ENCODE measurements at regions not wholly inside any gene's neighbourhood (a gene's known extent, or its start where the extent isn't known, plus 50 kb on each side); places are given as distances from the start of the nearest gene placed in this dataset.

DNA sequence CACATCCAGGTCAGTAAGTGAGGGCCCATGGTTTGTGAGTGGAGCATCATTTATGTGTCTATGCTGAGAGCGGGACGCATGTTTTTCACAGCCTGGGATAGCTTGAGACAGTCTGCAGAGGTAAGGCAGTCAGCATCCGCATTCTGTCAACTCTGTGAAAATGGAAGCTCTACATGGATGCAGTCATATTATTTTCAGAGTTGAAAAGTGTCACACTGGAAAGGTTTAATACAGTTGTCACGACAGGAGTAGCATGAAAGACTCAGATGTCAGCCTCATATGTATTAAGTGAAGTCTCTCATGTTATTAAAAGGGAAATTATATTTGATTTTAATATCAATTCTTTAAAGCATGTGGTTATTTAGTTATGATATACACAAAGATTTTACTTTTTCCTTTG lies 436.9 kb upstream of the GYPC start:
- no peak overlapping the region for H3K27ac ChIP-seq
- no peaks in the 10 kb centered on the region for H3K4me1 ChIP-seq (ENCODE audit: low read depth)
- TF ChIP-seq, protein P1, sequence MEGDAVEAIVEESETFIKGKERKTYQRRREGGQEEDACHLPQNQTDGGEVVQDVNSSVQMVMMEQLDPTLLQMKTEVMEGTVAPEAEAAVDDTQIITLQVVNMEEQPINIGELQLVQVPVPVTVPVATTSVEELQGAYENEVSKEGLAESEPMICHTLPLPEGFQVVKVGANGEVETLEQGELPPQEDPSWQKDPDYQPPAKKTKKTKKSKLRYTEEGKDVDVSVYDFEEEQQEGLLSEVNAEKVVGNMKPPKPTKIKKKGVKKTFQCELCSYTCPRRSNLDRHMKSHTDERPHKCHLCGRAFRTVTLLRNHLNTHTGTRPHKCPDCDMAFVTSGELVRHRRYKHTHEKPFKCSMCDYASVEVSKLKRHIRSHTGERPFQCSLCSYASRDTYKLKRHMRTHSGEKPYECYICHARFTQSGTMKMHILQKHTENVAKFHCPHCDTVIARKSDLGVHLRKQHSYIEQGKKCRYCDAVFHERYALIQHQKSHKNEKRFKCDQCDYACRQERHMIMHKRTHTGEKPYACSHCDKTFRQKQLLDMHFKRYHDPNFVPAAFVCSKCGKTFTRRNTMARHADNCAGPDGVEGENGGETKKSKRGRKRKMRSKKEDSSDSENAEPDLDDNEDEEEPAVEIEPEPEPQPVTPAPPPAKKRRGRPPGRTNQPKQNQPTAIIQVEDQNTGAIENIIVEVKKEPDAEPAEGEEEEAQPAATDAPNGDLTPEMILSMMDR (IDR thresholded peaks at IDR 0.05; ENCODE audit: low read depth, low read length): no peak
- H3K27me3 ChIP-seq: no peaks in the 10 kb centered on the region
- H3K4me3 ChIP-seq: no peak overlapping the region
- no peaks in the 10 kb centered on the region for H3K36me3 ChIP-seq
- no peak for DNase-seq (ENCODE audit: low read depth in 1 of 2, low spot score in 1 of 2)
- H3K9me3 ChIP-seq (ENCODE audit: low read depth): no peaks in the 10 kb centered on the region

DNA sequence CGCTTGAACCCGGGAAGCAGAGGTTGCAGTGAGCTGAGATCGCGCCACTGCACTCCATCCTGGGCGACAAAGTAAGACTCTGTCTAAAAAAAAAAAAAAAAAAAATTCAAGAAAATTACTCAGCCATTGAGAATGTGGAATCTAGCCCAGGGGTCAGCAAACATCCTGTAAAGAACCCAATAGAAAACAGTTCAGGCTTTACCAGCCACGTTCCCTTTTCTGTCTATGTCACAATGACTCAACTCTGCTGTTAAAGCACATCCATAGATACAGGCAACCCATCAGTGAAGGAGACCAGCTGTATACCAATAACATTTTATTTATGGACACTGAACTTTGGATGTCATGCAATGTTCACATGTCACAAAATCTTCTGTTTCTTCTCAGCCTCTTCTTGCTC lies 435.6 kb upstream of the GYPC start:
- Histone ChIP-seq H3K4me1 (ENCODE audit: low read depth) (no peaks in the 10 kb centered on the region), H3K4me3 (no peak overlapping the region), H3K27ac (no peak overlapping the region), H3K9me3 (ENCODE audit: low read depth) (no peaks in the 10 kb centered on the region), H3K36me3 (no peaks in the 10 kb centered on the region), H3K27me3 (no peaks in the 10 kb centered on the region)
- TF ChIP-seq, protein P1 (IDR thresholded peaks at IDR 0.05; ENCODE audit: low read depth, low read length): no peak
- peak in 1 of 2 donors; percentile 93 for DNase-seq (ENCODE audit: low read depth in 1 of 2, low spot score in 1 of 2)

- H3K27ac ChIP-seq: no peak overlapping the region
- no peaks in the 10 kb centered on the region for H3K27me3 ChIP-seq
- peak in 1 of 2 donors; percentile 84 for DNase-seq (ENCODE audit: low read depth in 1 of 2, low spot score in 1 of 2)
- TF ChIP-seq, protein P1 (IDR thresholded peaks at IDR 0.05; ENCODE audit: low read depth, low read length): no peak
- H3K4me3 ChIP-seq: no peak overlapping the region
- H3K4me1 ChIP-seq (ENCODE audit: low read depth): no peaks in the 10 kb centered on the region
- H3K9me3 ChIP-seq (ENCODE audit: low read depth): no peaks in the 10 kb centered on the region
- no peaks in the 10 kb centered on the region for H3K36me3 ChIP-seq
Observed at GRCh38 chr2:126221506-126221905, 434.5 kb upstream of the GYPC start.

DNA sequence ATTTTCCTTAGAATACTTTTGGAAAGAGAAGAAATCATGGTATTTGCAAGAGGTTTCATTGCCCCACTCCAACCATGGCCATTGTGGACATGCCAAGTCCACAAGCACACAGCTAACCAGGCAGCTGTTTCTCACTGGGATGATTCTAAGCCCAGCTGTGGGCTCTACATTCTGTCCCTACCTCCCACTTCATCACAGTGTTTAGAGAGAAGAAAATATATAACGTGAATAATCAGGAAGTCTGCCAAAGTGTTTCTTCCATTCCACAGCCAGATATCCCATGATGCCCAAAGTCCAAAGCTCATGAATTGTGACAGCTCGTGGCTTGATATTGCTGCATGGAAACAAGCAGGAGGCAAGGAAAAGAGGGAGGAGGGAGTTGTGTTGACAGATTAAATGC lies 433.7 kb upstream of the GYPC start:
- no peaks in the 10 kb centered on the region for H3K36me3 ChIP-seq
- no peaks in the 10 kb centered on the region for H3K9me3 ChIP-seq (ENCODE audit: low read depth)
- TF ChIP-seq, protein P1 (IDR thresholded peaks at IDR 0.05; ENCODE audit: low read depth, low read length): no peak
- H3K4me3 ChIP-seq: no peak overlapping the region
- peak in 1 of 2 donors; percentile 86 for DNase-seq (ENCODE audit: low read depth in 1 of 2, low spot score in 1 of 2)
- H3K27me3 ChIP-seq: no peaks in the 10 kb centered on the region
- no peak overlapping the region for H3K27ac ChIP-seq
- H3K4me1 ChIP-seq (ENCODE audit: low read depth): no peaks in the 10 kb centered on the region

- Histone ChIP-seq H3K4me1 (ENCODE audit: low read depth) (no peaks in the 10 kb centered on the region), H3K4me3 (no peak overlapping the region), H3K27ac (no peak overlapping the region), H3K9me3 (ENCODE audit: low read depth) (no peaks in the 10 kb centered on the region), H3K27me3 (no peaks in the 10 kb centered on the region), H3K36me3 (no peaks in the 10 kb centered on the region)
- DNase-seq (ENCODE audit: low read depth in 1 of 2, low spot score in 1 of 2): peak in 1 of 2 donors; percentile 81
- TF ChIP-seq, protein P1 (IDR thresholded peaks at IDR 0.05; ENCODE audit: low read depth, low read length): no peak
Observed at GRCh38 chr2:126224776-126225175, 431.2 kb upstream of the GYPC start.

- TF ChIP-seq, protein P1 (IDR thresholded peaks at IDR 0.05; ENCODE audit: low read depth, low read length): peak; percentile 32
- Histone ChIP-seq H3K27me3 (no peaks in the 10 kb centered on the region), H3K36me3 (no peaks in the 10 kb centered on the region), H3K4me3 (no peak overlapping the region), H3K4me1 (ENCODE audit: low read depth) (no peaks in the 10 kb centered on the region), H3K27ac (no peak overlapping the region), H3K9me3 (ENCODE audit: low read depth) (no peaks in the 10 kb centered on the region)
- peak in 1 of 2 donors; percentile 7 for DNase-seq (ENCODE audit: low read depth in 1 of 2, low spot score in 1 of 2)
Observed at GRCh38 chr2:126227250-126227649, 428.7 kb upstream of the GYPC start.

Measured in cardiac muscle cell (in vitro differentiated cells and primary cell).